HEK293 (cell line): ENCODE measurements at regions not wholly inside any gene's neighbourhood (a gene's known extent, or its start where the extent isn't known, plus 50 kb on each side); places are given as distances from the start of the nearest gene placed in this dataset.

Source experiments
- CTCF ChIA-PET: fragments of 350-600 bp; formaldehyde crosslinking; extraction: SDS; loops from one replicate; lab custom pipeline; 2021; ENCODE audit warnings: antibody characterized with exemption; lab: Yijun Ruan, JAX
- POLR2A ChIA-PET: fragments of 300-600 bp; formaldehyde crosslinking; extraction: SDS; loops from one replicate; lab custom pipeline; 2020; ENCODE audit warnings: antibody characterized with exemption, inconsistent platforms; lab: Yijun Ruan, JAX
- H3K27ac ChIP-seq: fragments of 200-500 bp; sonication (Bioruptor generic); 2 replicates; pipeline ENCODE4 v1.5.1; 2014; ENCODE audit warnings: low read depth, low read length, control low read depth, inconsistent platforms; ENCODE audit errors: extremely low read depth
- H3K36me3 ChIP-seq, 2 experiments: fragments of 200-500 bp in 1 of 2; sonication (Bioruptor generic) in 1 of 2; 1 replicate in 1 of 2; 2 replicates in 1 of 2; pipeline ENCODE4 v1.5.1; 2014 to 2017; ENCODE audit warnings: inconsistent platforms in 2 of 2, low read length in 2 of 2; ENCODE audit not compliant: control insufficient read depth in 2 of 2, insufficient read depth in 1 of 2
- H3K4me1 ChIP-seq: fragments of 200-500 bp; sonication (Bioruptor generic); 2 replicates; pipeline ENCODE4 v1.5.1; 2014; ENCODE audit warnings: mild to moderate bottlenecking, low read length, inconsistent platforms; ENCODE audit not compliant: control insufficient read depth, insufficient read depth
- H3K4me3 ChIP-seq: 2 replicates; pipeline ENCODE4 v1.5.1; 2011; ENCODE audit warnings: low read depth, mild to moderate bottlenecking, control low read depth, low read length, moderate library complexity
- H3K9me3 ChIP-seq: fragments of 200-500 bp; sonication (Bioruptor generic); 2 replicates; pipeline ENCODE4 v1.5.1; 2014; ENCODE audit warnings: low read depth, low read length, inconsistent platforms; ENCODE audit not compliant: control insufficient read depth, insufficient read depth
- EGR2 ChIP-seq: fragments of 450-650 bp; formaldehyde crosslinking; IDR thresholded peaks from 2 replicates; pipeline ENCODE4 v1.5.1; 2016; ENCODE audit warnings: low read depth, missing biosample characterization, missing genetic modification characterization
- GLI2 ChIP-seq: fragments of 450-650 bp; formaldehyde crosslinking; IDR thresholded peaks from 2 replicates; pipeline ENCODE4; 2017; ENCODE audit warnings: missing biosample characterization, missing genetic modification characterization, low read depth, borderline replicate concordance
- SP3 ChIP-seq: fragments of 450-650 bp; formaldehyde crosslinking; IDR thresholded peaks from 2 replicates; pipeline ENCODE4 v1.5.1; 2016; ENCODE audit warnings: missing biosample characterization, missing genetic modification characterization
- ZBTB8A ChIP-seq: fragments of 450-650 bp; formaldehyde crosslinking; IDR thresholded peaks from 2 replicates; pipeline ENCODE4 v1.5.1; 2016; ENCODE audit warnings: missing biosample characterization, missing genetic modification characterization
- ZFHX2 ChIP-seq: fragments of 450-650 bp; formaldehyde crosslinking; conservative IDR thresholded peaks from 2 replicates; pipeline ENCODE4 v1.5.1; 2016; ENCODE audit warnings: missing biosample characterization, missing genetic modification characterization
- ZFP3 ChIP-seq: fragments of 450-650 bp; formaldehyde crosslinking; IDR thresholded peaks from 2 replicates; pipeline ENCODE4 v1.5.1; 2016; ENCODE audit warnings: low read depth, missing biosample characterization, missing genetic modification characterization
- ZNF175 ChIP-seq: fragments of 450-650 bp; formaldehyde crosslinking; IDR thresholded peaks from 2 replicates; pipeline ENCODE4 v1.5.1; 2016; ENCODE audit warnings: missing biosample characterization, missing genetic modification characterization
- ZNF223 ChIP-seq: fragments of 450-650 bp; formaldehyde crosslinking; IDR thresholded peaks from 2 replicates; pipeline ENCODE4 v1.5.1; 2016; ENCODE audit warnings: missing biosample characterization, missing genetic modification characterization
- ZNF423 ChIP-seq: fragments of 450-650 bp; formaldehyde crosslinking; IDR thresholded peaks from 2 replicates; pipeline ENCODE4 v1.5.1; 2016; ENCODE audit warnings: missing biosample characterization, missing genetic modification characterization
- ZNF514 ChIP-seq: fragments of 450-650 bp; formaldehyde crosslinking; IDR thresholded peaks from 2 replicates; pipeline ENCODE4 v1.5.1; 2016; ENCODE audit warnings: missing biosample characterization, missing genetic modification characterization
- ZNF600 ChIP-seq: fragments of 450-650 bp; formaldehyde crosslinking; IDR thresholded peaks from 2 replicates; pipeline ENCODE4 v1.5.1; 2016; ENCODE audit warnings: missing biosample characterization, missing genetic modification characterization
- ZNF768 ChIP-seq: fragments of 450-650 bp; formaldehyde crosslinking; IDR thresholded peaks from 2 replicates; pipeline ENCODE4 v1.5.1; 2018; ENCODE audit warnings: missing biosample characterization, mild to moderate bottlenecking, missing genetic modification characterization
- ZSCAN23 ChIP-seq: fragments of 450-650 bp; formaldehyde crosslinking; IDR thresholded peaks from 2 replicates; pipeline ENCODE4 v1.5.1; 2016; ENCODE audit warnings: missing biosample characterization, missing genetic modification characterization
- TF ChIP-seq, protein P1 (sequence below): fragments of 450-650 bp; formaldehyde crosslinking; conservative IDR thresholded peaks from 2 replicates; pipeline ENCODE4 v1.5.1; 2016; ENCODE audit warnings: low read depth, missing biosample characterization, missing genetic modification characterization
- TF ChIP-seq, protein P2 (sequence below): fragments of 450-650 bp; formaldehyde crosslinking; IDR thresholded peaks from 2 replicates; pipeline ENCODE4 v1.5.1; 2016; ENCODE audit warnings: missing biosample characterization, missing genetic modification characterization
- TF ChIP-seq, protein P3 (sequence below): sonication (generic); formaldehyde crosslinking; IDR thresholded peaks from 2 replicates; pipeline ENCODE4 v1.8.1; 2022; ENCODE audit warnings: mild to moderate bottlenecking, moderate library complexity, missing genetic modification reagents
- TF ChIP-seq, protein P4 (sequence below): fragments of 450-650 bp; formaldehyde crosslinking; IDR thresholded peaks from 2 replicates; pipeline ENCODE4 v1.5.1; 2017; ENCODE audit warnings: missing biosample characterization, missing genetic modification characterization
- TF ChIP-seq, protein P5 (sequence below): fragments of 450-650 bp; formaldehyde crosslinking; IDR thresholded peaks from 2 replicates; pipeline ENCODE4 v1.5.1; 2016; ENCODE audit warnings: missing biosample characterization, missing genetic modification characterization

DNA sequence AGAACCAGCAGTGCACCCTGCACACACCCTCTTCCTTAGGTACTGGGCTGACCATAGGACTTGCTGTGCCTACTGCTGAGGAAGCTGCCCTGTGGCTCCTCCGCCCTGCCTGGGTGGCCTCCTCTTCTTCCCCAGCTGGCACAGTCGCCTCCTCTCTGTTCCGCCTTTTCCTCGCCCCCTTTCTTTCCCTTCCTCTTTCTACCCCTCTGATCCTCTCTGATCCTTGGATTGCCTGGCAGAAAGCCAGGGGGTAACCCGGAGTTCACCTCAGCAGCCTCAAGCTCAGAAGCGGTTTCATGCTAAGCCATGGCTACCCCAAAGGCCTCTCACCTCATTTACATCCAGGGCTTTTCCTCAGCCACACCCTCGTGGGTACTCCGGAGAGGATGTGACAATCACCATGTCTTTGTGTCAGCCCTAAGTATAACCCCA lies 136.2 kb downstream of the SMIM20 start (continued):
- TF ChIP-seq, protein P1, sequence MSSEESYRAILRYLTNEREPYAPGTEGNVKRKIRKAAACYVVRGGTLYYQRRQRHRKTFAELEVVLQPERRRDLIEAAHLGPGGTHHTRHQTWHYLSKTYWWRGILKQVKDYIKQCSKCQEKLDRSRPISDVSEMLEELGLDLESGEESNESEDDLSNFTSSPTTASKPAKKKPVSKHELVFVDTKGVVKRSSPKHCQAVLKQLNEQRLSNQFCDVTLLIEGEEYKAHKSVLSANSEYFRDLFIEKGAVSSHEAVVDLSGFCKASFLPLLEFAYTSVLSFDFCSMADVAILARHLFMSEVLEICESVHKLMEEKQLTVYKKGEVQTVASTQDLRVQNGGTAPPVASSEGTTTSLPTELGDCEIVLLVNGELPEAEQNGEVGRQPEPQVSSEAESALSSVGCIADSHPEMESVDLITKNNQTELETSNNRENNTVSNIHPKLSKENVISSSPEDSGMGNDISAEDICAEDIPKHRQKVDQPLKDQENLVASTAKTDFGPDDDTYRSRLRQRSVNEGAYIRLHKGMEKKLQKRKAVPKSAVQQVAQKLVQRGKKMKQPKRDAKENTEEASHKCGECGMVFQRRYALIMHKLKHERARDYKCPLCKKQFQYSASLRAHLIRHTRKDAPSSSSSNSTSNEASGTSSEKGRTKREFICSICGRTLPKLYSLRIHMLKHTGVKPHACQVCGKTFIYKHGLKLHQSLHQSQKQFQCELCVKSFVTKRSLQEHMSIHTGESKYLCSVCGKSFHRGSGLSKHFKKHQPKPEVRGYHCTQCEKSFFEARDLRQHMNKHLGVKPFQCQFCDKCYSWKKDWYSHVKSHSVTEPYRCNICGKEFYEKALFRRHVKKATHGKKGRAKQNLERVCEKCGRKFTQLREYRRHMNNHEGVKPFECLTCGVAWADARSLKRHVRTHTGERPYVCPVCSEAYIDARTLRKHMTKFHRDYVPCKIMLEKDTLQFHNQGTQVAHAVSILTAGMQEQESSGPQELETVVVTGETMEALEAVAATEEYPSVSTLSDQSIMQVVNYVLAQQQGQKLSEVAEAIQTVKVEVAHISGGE (tag by site-specific recombination) = no peak

DNA sequence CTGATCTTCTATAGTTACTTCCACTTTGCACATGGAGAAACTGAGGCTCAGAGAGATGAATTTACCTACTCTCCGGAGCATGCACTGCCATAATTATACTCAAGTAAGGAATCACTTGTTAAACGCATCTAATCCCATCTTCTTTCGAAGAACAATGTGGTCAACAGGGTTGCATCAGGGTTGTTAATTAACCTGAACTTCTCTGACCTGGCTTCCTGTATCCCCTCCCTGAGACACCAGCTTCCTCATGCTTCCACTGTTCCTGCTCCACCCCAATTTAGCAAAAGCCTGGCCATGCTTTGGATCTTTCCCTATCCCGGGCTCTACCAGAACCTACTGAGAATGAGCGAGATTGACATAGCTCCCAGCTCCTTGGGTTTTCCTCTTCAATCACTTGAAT lies 136.7 kb downstream of the SMIM20 start:
- H3K9me3 ChIP-seq = no peaks in the 10 kb centered on the region
- ChIA-PET POLR2A (no interaction called here), CTCF (no interaction called here)
- TF ChIP-seq, protein P2, sequence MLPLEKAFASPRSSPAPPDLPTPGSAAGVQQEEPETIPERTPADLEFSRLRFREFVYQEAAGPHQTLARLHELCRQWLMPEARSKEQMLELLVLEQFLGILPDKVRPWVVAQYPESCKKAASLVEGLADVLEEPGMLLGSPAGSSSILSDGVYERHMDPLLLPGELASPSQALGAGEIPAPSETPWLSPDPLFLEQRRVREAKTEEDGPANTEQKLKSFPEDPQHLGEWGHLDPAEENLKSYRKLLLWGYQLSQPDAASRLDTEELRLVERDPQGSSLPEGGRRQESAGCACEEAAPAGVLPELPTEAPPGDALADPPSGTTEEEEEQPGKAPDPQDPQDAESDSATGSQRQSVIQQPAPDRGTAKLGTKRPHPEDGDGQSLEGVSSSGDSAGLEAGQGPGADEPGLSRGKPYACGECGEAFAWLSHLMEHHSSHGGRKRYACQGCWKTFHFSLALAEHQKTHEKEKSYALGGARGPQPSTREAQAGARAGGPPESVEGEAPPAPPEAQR = no peak
- TF ChIP-seq GLI2 (tag by site-specific recombination) = no peak
- no peaks in the 10 kb centered on the region for H3K36me3 ChIP-seq
- no peak overlapping the region for H3K27ac ChIP-seq
- H3K4me1 ChIP-seq = no peaks in the 10 kb centered on the region
- H3K4me3 ChIP-seq = no peak overlapping the region

DNA sequence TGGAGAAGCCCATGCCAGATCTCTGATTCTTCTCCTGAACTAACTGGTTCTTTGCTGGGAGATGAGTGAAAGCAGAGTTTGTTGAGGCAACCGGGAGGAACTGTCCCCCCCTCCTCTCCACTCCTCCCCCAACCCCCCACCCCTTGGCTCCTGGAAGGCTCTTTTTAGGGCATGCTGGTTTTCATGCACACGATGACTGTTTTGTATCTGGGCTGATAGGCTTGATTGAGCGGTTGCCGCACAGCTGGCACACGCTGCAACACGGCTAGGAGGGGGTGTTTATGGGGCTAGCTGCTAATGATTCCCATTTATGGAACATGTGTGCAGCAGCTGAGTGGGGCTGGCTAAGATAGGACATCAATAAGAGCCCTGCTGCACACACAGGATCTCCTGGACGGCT lies 137.2 kb downstream of the SMIM20 start:
- ChIA-PET CTCF (no interaction called here), POLR2A (no interaction called here)
- Histone ChIP-seq H3K4me3 (no peak overlapping the region), H3K36me3 (no peaks in the 10 kb centered on the region), H3K4me1 (no peaks in the 10 kb centered on the region), H3K27ac (no peak overlapping the region)
- no peak for TF ChIP-seq ZNF223 (tag by site-specific recombination)
- TF ChIP-seq ZSCAN23 = no peak
- no peak for TF ChIP-seq ZNF514 (tag by site-specific recombination)
- no peak for TF ChIP-seq ZNF600 (tag by site-specific recombination)
- TF ChIP-seq ZFP3 = no peak
- TF ChIP-seq ZNF768 (tag by site-specific recombination) = no peak
- TF ChIP-seq, protein P3, sequence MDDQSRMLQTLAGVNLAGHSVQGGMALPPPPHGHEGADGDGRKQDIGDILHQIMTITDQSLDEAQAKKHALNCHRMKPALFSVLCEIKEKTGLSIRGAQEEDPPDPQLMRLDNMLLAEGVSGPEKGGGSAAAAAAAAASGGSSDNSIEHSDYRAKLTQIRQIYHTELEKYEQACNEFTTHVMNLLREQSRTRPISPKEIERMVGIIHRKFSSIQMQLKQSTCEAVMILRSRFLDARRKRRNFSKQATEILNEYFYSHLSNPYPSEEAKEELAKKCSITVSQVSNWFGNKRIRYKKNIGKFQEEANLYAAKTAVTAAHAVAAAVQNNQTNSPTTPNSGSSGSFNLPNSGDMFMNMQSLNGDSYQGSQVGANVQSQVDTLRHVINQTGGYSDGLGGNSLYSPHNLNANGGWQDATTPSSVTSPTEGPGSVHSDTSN (CRISPR knock-in tag) = no peak
- TF ChIP-seq EGR2 = no peak
- TF ChIP-seq, protein P4, sequence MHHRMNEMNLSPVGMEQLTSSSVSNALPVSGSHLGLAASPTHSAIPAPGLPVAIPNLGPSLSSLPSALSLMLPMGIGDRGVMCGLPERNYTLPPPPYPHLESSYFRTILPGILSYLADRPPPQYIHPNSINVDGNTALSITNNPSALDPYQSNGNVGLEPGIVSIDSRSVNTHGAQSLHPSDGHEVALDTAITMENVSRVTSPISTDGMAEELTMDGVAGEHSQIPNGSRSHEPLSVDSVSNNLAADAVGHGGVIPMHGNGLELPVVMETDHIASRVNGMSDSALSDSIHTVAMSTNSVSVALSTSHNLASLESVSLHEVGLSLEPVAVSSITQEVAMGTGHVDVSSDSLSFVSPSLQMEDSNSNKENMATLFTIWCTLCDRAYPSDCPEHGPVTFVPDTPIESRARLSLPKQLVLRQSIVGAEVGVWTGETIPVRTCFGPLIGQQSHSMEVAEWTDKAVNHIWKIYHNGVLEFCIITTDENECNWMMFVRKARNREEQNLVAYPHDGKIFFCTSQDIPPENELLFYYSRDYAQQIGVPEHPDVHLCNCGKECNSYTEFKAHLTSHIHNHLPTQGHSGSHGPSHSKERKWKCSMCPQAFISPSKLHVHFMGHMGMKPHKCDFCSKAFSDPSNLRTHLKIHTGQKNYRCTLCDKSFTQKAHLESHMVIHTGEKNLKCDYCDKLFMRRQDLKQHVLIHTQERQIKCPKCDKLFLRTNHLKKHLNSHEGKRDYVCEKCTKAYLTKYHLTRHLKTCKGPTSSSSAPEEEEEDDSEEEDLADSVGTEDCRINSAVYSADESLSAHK (tag by site-specific recombination) = no peak
- TF ChIP-seq ZFHX2 (tag by site-specific recombination) = no peak
- TF ChIP-seq SP3 (tag by site-specific recombination) = no peak
- TF ChIP-seq ZBTB8A (tag by site-specific recombination) = no peak
- TF ChIP-seq GLI2 (tag by site-specific recombination) = no peak
- no peak for TF ChIP-seq ZNF175 (tag by site-specific recombination)
- TF ChIP-seq, protein P5, sequence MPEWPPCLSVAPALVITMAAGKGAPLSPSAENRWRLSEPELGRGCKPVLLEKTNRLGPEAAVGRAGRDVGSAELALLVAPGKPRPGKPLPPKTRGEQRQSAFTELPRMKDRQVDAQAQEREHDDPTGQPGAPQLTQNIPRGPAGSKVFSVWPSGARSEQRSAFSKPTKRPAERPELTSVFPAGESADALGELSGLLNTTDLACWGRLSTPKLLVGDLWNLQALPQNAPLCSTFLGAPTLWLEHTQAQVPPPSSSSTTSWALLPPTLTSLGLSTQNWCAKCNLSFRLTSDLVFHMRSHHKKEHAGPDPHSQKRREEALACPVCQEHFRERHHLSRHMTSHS (tag by site-specific recombination) = no peak
- TF ChIP-seq ZNF423 (tag by site-specific recombination) = no peak
- TF ChIP-seq, all 188 proteins: peak for 0
- H3K9me3 ChIP-seq = no peaks in the 10 kb centered on the region
